Erythroblast (primary cell): ENCODE measurements at regions not wholly inside any gene's neighbourhood (a gene's known extent, or its start where the extent isn't known, plus 50 kb on each side); places are given as distances from the start of the nearest gene placed in this dataset.

Experiments
- GATA1 ChIP-seq: IDR thresholded peaks from 2 replicates; pipeline ENCODE4 v1.6.1; 2011; ENCODE audit warnings: low read depth, mild to moderate bottlenecking, control low read depth, low read length, moderate library complexity
- POLR2A ChIP-seq: IDR thresholded peaks from 2 replicates; pipeline ENCODE4 v1.6.1; 2011; ENCODE audit warnings: mild to moderate bottlenecking, low read length

GRCh38 chr18:38879871-38880270 is 1314.3 kb upstream of the CELF4 start:
- TF ChIP-seq POLR2A, result no peak
- no peak for TF ChIP-seq GATA1
